OCI-LY7 (cell line): ENCODE measurements at regions not wholly inside any gene's neighbourhood (a gene's known extent, or its start where the extent isn't known, plus 50 kb on each side); places are given as distances from the start of the nearest gene placed in this dataset.
"Not testable (repeated sequence)": the region's sequence is repeated elsewhere in the genome, so short reads cannot be mapped to it uniquely, and the experiment has no call there.

Experiments used
- BruUV-seq: library from RNA; stranded (reverse); fragments of 400-500 nt; replicated peaks from 2 replicates; lab custom pipeline; 2021; lab: Mats Ljungman, UMichigan
- CTCF ChIA-PET: fragments of 300-600 bp; sonication (Branson Sonifier 250); formaldehyde crosslinking; loops from one replicate; lab custom pipeline; 2022; ENCODE audit warnings: antibody characterized with exemption; ENCODE audit not compliant: unreplicated experiment; lab: Charles Lee
- POLR2A ChIA-PET: fragments of 300-600 bp; sonication (Branson Sonifier 250); formaldehyde crosslinking; loops from one replicate; lab custom pipeline; 2022; ENCODE audit warnings: antibody characterized with exemption; lab: Charles Lee
- DNase-seq: peaks from one replicate; pipeline ENCODE4 v3.0.0-alpha.2; 2015; ENCODE audit warnings: low spot score
- H2AFZ ChIP-seq: fragments of 200-600 bp; sonication (generic), shearing (Covaris generic); 2 replicates; pipeline ENCODE4 v1.6.1; 2014; ENCODE audit warnings: mild to moderate bottlenecking, antibody characterized with exemption, low read length, moderate library complexity
- H3K27ac ChIP-seq: fragments of 200-600 bp; sonication (generic); 2 replicates; pipeline ENCODE4 v1.5.1; 2014; ENCODE audit warnings: mixed run types, low read depth, mild to moderate bottlenecking, moderate library complexity, low read length, inconsistent platforms; ENCODE audit not compliant: poor library complexity, severe bottlenecking
- H3K36me3 ChIP-seq: fragments of 200-600 bp; sonication (generic); 2 replicates; pipeline ENCODE4 v1.6.1; 2014; ENCODE audit warnings: mild to moderate bottlenecking, antibody characterized with exemption, low read length, moderate library complexity, mixed read lengths; ENCODE audit not compliant: insufficient read depth
- H3K4me1 ChIP-seq: fragments of 200-600 bp; sonication (generic); 2 replicates; pipeline ENCODE4 v1.5.1; 2014; ENCODE audit warnings: mild to moderate bottlenecking, low read length; ENCODE audit not compliant: insufficient read depth, poor library complexity, severe bottlenecking
- H3K4me2 ChIP-seq: fragments of 200-600 bp; sonication (generic); 2 replicates; pipeline ENCODE4 v1.6.1; 2014; ENCODE audit warnings: mild to moderate bottlenecking, low read length
- H3K4me3 ChIP-seq: fragments of 200-600 bp; sonication (generic); 2 replicates; pipeline ENCODE4 v1.5.1; 2014; ENCODE audit warnings: mild to moderate bottlenecking, low read depth, low read length; ENCODE audit not compliant: poor library complexity, severe bottlenecking
- H3K79me2 ChIP-seq: fragments of 200-600 bp; sonication (generic); 2 replicates; pipeline ENCODE4 v1.6.1; 2016; ENCODE audit warnings: low read depth, mild to moderate bottlenecking, low read length, moderate library complexity, mixed read lengths; ENCODE audit not compliant: insufficient read depth
- H3K9me2 ChIP-seq: fragments of 200-600 bp; sonication (generic); 2 replicates; pipeline ENCODE4 v1.6.1; 2016; ENCODE audit warnings: mild to moderate bottlenecking, low read length, mixed read lengths; ENCODE audit not compliant: insufficient read depth
- H3K9me3 ChIP-seq: fragments of 200-600 bp; sonication (generic); 2 replicates; pipeline ENCODE4 v1.6.1; 2014; ENCODE audit warnings: mild to moderate bottlenecking, mixed run types, low read length, mixed read lengths
- H4K20me1 ChIP-seq: fragments of 200-600 bp; sonication (generic); 2 replicates; pipeline ENCODE4 v1.6.1; 2014; ENCODE audit warnings: mild to moderate bottlenecking, antibody characterized with exemption, low read length, moderate library complexity, mixed read lengths; ENCODE audit not compliant: insufficient read depth
- CTCF ChIP-seq: fragments of 200-600 bp; sonication (generic); conservative IDR thresholded peaks from 2 replicates; pipeline ENCODE4 v1.5.1; 2014; ENCODE audit warnings: mild to moderate bottlenecking, antibody characterized with exemption, low read length, moderate library complexity, mixed read lengths
- EZH2phosphoT487 ChIP-seq: fragments of 200-600 bp; sonication (generic); IDR thresholded peaks from 2 replicates; pipeline ENCODE4 v1.6.1; 2018; ENCODE audit warnings: low read depth, borderline replicate concordance, mild to moderate bottlenecking, mixed run types, antibody characterized with exemption, low read length, moderate library complexity, mixed read lengths
- intact Hi-C: fragments of 100-400 bp; cut with micrococcal nuclease; formaldehyde crosslinking; loops from one replicate; pipeline ENCODE4 v1.10.0; 2022; ENCODE audit not compliant: unreplicated experiment

- Histone ChIP-seq H3K4me3 (no peak overlapping the region), H3K36me3 (no peaks in the 10 kb centered on the region), H2AFZ (no peak overlapping the region), H3K9me3 (no peaks in the 10 kb centered on the region), H3K9me2 (no peaks in the 10 kb centered on the region), H3K79me2 (no peaks in the 10 kb centered on the region), H4K20me1 (no peaks in the 10 kb centered on the region), H3K4me1 (no peaks in the 10 kb centered on the region), H3K4me2 (no peak overlapping the region), H3K27ac (no peak overlapping the region)
- ChIA-PET CTCF (no interaction called here), POLR2A (no interaction called here)
- intact Hi-C loops = no loop called here
- no peak for DNase-seq
- TF ChIP-seq EZH2phosphoT487 (no peak), CTCF (no peak)
- no TSS peak for BruUV-seq
These were observed 234.5 kb upstream of the SLIT2 start for GRCh38 chr4:20017070-20017776.

DNA sequence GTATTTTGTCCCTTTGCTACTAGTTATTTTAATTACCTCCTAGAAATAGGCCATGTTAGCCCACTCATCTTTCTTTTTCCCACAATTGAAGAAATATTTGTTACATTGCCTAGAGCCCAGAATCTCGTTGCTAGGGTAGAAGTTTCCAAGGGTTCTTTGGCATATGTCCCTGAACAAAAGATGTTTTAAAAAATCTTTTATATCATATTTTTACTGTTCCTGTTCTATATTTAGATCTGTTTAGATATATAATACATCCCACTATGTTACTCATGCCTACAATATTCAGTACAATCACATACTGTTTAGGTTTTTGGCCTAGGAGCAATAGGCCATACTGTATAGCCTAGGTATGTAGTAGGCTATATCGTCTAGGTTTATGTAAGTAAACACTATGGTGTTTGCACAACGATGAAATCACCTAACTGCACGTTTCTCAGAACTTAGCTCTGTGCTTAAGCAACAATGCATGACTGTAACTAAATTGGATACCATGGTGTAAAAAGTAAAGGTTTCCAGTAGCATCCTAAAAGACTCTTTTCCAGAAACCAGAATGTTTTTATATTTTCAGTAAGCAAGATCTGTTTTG is 236.0 kb upstream of the SLIT2 start:
- BruUV-seq = no TSS peak
- POLR2A ChIA-PET = no interaction called here
- intact Hi-C loops = no loop called here

GRCh38 chr4:20003836-20004558 is 247.7 kb upstream of the SLIT2 start:
- H4K20me1 ChIP-seq, BruUV-seq, DNase-seq, H3K4me2 ChIP-seq, H3K36me3 ChIP-seq, H3K4me1 ChIP-seq, POLR2A ChIA-PET, H3K9me3 ChIP-seq, CTCF ChIA-PET, H3K9me2 ChIP-seq, H2AFZ ChIP-seq, intact Hi-C loops, H3K27ac ChIP-seq, H3K79me2 ChIP-seq, H3K4me3 ChIP-seq: not testable (repeated sequence)

More for the DNA sequence above, 236.0 kb upstream of the SLIT2 start:
- Histone ChIP-seq H3K9me2 (no peaks in the 10 kb centered on the region), H4K20me1 (no peaks in the 10 kb centered on the region), H3K9me3 (no peaks in the 10 kb centered on the region), H3K79me2 (no peaks in the 10 kb centered on the region), H2AFZ (no peak overlapping the region), H3K4me3 (no peak overlapping the region), H3K4me1 (no peaks in the 10 kb centered on the region), H3K4me2 (no peak overlapping the region), H3K36me3 (no peaks in the 10 kb centered on the region), H3K27ac (no peak overlapping the region)
- CTCF ChIA-PET = no interaction called here
- DNase-seq = no peak
- TF ChIP-seq CTCF (no peak), EZH2phosphoT487 (no peak)
